ENCODE measurements at regions not wholly inside any gene's neighbourhood (a gene's known extent, or its start where the extent isn't known, plus 50 kb on each side); places are given as distances from the start of the nearest gene placed in this dataset.

- Histone ChIP-seq H3K4me3 (no peak overlapping the region), H3K36me3 (no peaks in the 10 kb centered on the region), H3K27ac (no peak overlapping the region), H3K27me3 (ENCODE audit: low read depth) (peaks cover 71% of the 10 kb centered on the region), H3K4me1 (no peaks in the 10 kb centered on the region), H3K9me3 (no peaks in the 10 kb centered on the region)
- TF ChIP-seq CTCF (IDR thresholded peaks at IDR 0.05): no peak
- ATAC-seq (no peak), DNase-seq (no peak)
- intact Hi-C loops (cut with DNase I): no loop called here
Observed at GRCh38 chr6:27631609-27631916, 158.7 kb upstream of the ZNF184 start.

- intact Hi-C loops (cut with DNase I): no loop called here
- H3K27ac ChIP-seq: no peak overlapping the region
- H3K36me3 ChIP-seq: no peaks in the 10 kb centered on the region
- H3K27me3 ChIP-seq (ENCODE audit: low read depth): peaks cover 77% of the 10 kb centered on the region
- ATAC-seq (no peak), DNase-seq (no peak)
- H3K4me1 ChIP-seq: no peaks in the 10 kb centered on the region
- no peak for TF ChIP-seq CTCF (IDR thresholded peaks at IDR 0.05)
- H3K4me3 ChIP-seq: no peak overlapping the region
- no peaks in the 10 kb centered on the region for H3K9me3 ChIP-seq
Observed at GRCh38 chr6:27630727-27631608, 158.1 kb upstream of the ZNF184 start.

GRCh38 chr6:27624694-27625262 lies 151.9 kb upstream of the ZNF184 start:
- TF ChIP-seq CTCF (IDR thresholded peaks at IDR 0.05): no peak
- Histone ChIP-seq H3K4me1 (no peaks in the 10 kb centered on the region), H3K9me3 (no peaks in the 10 kb centered on the region), H3K36me3 (no peaks in the 10 kb centered on the region), H3K27me3 (ENCODE audit: low read depth) (peaks cover 59% of the 10 kb centered on the region), H3K27ac (no peak overlapping the region), H3K4me3 (no peak overlapping the region)
- DNase-seq (no peak), ATAC-seq (no peak)
- intact Hi-C loops (cut with DNase I): no loop called here

GRCh38 chr6:27623103-27623502 lies 150.2 kb upstream of the ZNF184 start:
- intact Hi-C loops (cut with DNase I): no loop called here
- no peaks in the 10 kb centered on the region for H3K4me1 ChIP-seq
- TF ChIP-seq CTCF (IDR thresholded peaks at IDR 0.05): no peak
- no peak overlapping the region for H3K4me3 ChIP-seq
- H3K27ac ChIP-seq: no peak overlapping the region
- H3K9me3 ChIP-seq: no peaks in the 10 kb centered on the region
- ATAC-seq: no peak
- H3K36me3 ChIP-seq: no peaks in the 10 kb centered on the region
- DNase-seq: no peak
- peaks cover 64% of the 10 kb centered on the region for H3K27me3 ChIP-seq (ENCODE audit: low read depth)

DNA sequence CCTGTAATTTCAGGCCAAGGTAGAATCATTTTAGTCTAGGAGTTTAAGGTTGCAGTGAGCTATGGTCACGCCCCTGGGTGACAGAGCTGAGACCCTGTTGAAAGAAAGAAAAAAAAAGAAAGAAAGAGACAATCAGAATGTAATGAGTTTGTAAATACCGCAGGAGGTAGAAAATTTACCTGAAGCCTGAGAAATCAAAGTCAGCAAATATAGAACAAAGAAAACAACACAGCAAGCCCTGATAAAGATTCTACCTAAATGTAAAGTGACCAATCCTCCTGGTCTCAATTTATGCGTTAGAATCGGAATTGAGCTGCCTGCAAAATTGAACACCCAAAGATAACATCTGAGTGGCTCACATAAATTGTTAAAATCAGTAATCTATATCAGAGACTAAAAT lies 146.5 kb upstream of the ZNF184 start:
- H3K36me3 ChIP-seq: no peaks in the 10 kb centered on the region
- H3K4me1 ChIP-seq: no peaks in the 10 kb centered on the region
- ATAC-seq (no peak), DNase-seq (no peak)
- H3K9me3 ChIP-seq: no peaks in the 10 kb centered on the region
- peaks cover 73% of the 10 kb centered on the region for H3K27me3 ChIP-seq (ENCODE audit: low read depth)
- intact Hi-C loops (cut with DNase I): no loop called here
- no peak for TF ChIP-seq CTCF (IDR thresholded peaks at IDR 0.05)
- no peak overlapping the region for H3K4me3 ChIP-seq
- H3K27ac ChIP-seq: no peak overlapping the region
